MCF 10A (cell line): ENCODE measurements at regions not wholly inside any gene's neighbourhood (a gene's known extent, or its start where the extent isn't known, plus 50 kb on each side); places are given as distances from the start of the nearest gene placed in this dataset.
A peak's percentile ranks its signal among the peaks of the same experiment; 100 is the strongest.

ENCODE experiments used
- BruUV-seq: library from RNA; stranded (reverse); fragments of 400-500 nt; replicated peaks from 2 replicates; lab custom pipeline; 2021; lab: Mats Ljungman, UMichigan
- CTCF ChIA-PET: fragments of 300-600 bp; sonication (Branson Sonifier 250); formaldehyde crosslinking; extraction: SDS; loops from one replicate; lab custom pipeline; 2021; ENCODE audit warnings: antibody characterized with exemption, inconsistent platforms; lab: Yijun Ruan, JAX
- POLR2A ChIA-PET: fragments of 300-600, 350-650 bp; sonication (Branson Sonifier 250); formaldehyde crosslinking; extraction: SDS; loops from one replicate; lab custom pipeline; 2020; ENCODE audit warnings: antibody characterized with exemption, inconsistent platforms; lab: Yijun Ruan, JAX
- DNase-seq: peaks from one replicate; pipeline ENCODE4 v3.0.0-alpha.2; 2018; ENCODE audit not compliant: unreplicated experiment
- H3K27ac Mint-ChIP-seq: one replicate; pipeline ENCODE4 v1.8.0; 2022; ENCODE audit warnings: mild to moderate bottlenecking, low read depth, mixed read lengths; ENCODE audit not compliant: unreplicated experiment
- H3K27me3 Mint-ChIP-seq: one replicate; pipeline ENCODE4 v1.8.0; 2022; ENCODE audit warnings: mixed read lengths; ENCODE audit not compliant: insufficient read depth, unreplicated experiment
- H3K36me3 Mint-ChIP-seq: one replicate; pipeline ENCODE4 v1.8.0; 2022; ENCODE audit warnings: mild to moderate bottlenecking, moderate library complexity, mixed read lengths; ENCODE audit not compliant: insufficient read depth, unreplicated experiment
- H3K4me1 Mint-ChIP-seq: one replicate; pipeline ENCODE4 v1.8.0; 2022; ENCODE audit warnings: mixed read lengths; ENCODE audit not compliant: insufficient read depth, unreplicated experiment
- H3K4me3 Mint-ChIP-seq: one replicate; pipeline ENCODE4 v1.8.0; 2022; ENCODE audit warnings: mild to moderate bottlenecking, moderate library complexity, mixed read lengths; ENCODE audit not compliant: unreplicated experiment
- H3K9me3 Mint-ChIP-seq: one replicate; pipeline ENCODE4 v1.8.0; 2022; ENCODE audit warnings: mixed read lengths; ENCODE audit not compliant: unreplicated experiment
- intact Hi-C: fragments of 100-400 bp; cut with micrococcal nuclease; formaldehyde crosslinking; loops from 2 replicates; pipeline ENCODE4 v1.14.1; 2022
- TF ChIP-seq, protein P1 (sequence below): fragments of 200-600 bp; IDR thresholded peaks from one replicate; pipeline ENCODE4 v1.8.0; 2022; ENCODE audit warnings: antibody characterized with exemption, mild to moderate bottlenecking; ENCODE audit not compliant: unreplicated experiment

DNA sequence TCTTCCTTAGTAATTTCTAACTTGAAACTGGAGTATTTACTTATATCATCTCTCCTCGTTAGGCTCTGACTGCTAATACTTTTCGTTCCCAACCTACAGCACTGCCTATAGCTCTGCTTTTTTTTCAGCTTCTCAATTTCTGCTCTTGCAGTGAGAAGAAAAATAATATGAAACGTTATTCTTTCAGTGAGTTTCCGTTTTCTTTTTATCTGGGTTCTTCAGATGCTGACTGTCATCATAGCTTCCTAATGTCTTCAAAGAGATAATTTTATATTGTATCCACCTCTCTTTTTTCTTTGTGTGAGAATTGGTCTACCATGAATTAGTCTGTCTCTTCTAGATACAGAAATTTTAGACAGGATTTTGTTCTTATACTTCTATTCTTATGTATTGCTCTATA, 454.9 kb downstream of the LMO7 start:
- H3K9me3 Mint-ChIP-seq = peaks cover 10% of the 10 kb centered on the region
- no TSS peak for BruUV-seq
- no peaks in the 10 kb centered on the region for H3K27me3 Mint-ChIP-seq
- no peak overlapping the region for H3K4me3 Mint-ChIP-seq
- no peaks in the 10 kb centered on the region for H3K36me3 Mint-ChIP-seq
- intact Hi-C loops = no loop called here
- H3K4me1 Mint-ChIP-seq = no peaks in the 10 kb centered on the region
- CTCF ChIA-PET = interaction anchor here (0.6 kb wide), 1 partner anchor 890 kb away, joined by 3 read pairs; no protein-coding TSS in a partner anchor
- POLR2A ChIA-PET = no interaction called here
- TF ChIP-seq, protein P1, sequence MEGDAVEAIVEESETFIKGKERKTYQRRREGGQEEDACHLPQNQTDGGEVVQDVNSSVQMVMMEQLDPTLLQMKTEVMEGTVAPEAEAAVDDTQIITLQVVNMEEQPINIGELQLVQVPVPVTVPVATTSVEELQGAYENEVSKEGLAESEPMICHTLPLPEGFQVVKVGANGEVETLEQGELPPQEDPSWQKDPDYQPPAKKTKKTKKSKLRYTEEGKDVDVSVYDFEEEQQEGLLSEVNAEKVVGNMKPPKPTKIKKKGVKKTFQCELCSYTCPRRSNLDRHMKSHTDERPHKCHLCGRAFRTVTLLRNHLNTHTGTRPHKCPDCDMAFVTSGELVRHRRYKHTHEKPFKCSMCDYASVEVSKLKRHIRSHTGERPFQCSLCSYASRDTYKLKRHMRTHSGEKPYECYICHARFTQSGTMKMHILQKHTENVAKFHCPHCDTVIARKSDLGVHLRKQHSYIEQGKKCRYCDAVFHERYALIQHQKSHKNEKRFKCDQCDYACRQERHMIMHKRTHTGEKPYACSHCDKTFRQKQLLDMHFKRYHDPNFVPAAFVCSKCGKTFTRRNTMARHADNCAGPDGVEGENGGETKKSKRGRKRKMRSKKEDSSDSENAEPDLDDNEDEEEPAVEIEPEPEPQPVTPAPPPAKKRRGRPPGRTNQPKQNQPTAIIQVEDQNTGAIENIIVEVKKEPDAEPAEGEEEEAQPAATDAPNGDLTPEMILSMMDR = no peak
- H3K27ac Mint-ChIP-seq = no peak overlapping the region
- no peak for DNase-seq

DNA sequence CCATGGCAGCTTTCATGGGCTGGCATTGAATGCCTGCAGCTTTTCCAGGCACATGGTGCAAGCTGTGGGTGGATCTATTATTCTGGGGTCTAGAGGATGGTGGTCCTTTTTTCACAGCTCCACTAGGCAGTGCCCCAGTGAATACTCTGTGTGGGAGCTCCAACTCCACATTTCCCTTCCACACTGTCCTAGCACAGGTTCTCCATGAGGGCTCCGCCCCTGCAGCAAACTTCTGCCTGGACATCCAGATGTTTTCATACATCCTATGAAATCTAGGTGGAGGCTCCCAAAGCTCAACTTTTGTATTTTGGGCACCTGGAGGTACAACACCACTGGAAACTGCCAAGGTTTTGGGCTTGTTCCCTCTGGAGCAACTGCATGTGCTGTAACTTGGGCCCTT, 450.6 kb downstream of the LMO7 start:
- Mint-ChIP-seq H3K36me3 (no peaks in the 10 kb centered on the region), H3K4me1 (no peaks in the 10 kb centered on the region), H3K9me3 (peaks cover 10% of the 10 kb centered on the region), H3K4me3 (no peak overlapping the region), H3K27ac (no peak overlapping the region), H3K27me3 (no peaks in the 10 kb centered on the region)
- POLR2A ChIA-PET = no interaction called here
- BruUV-seq = no TSS peak
- CTCF ChIA-PET = interaction anchor here (0.6 kb wide), 1 partner anchor 202 kb away, joined by 3 read pairs; no protein-coding TSS in a partner anchor
- TF ChIP-seq, protein P1 = no peak
- intact Hi-C loops = no loop called here
- no peak for DNase-seq

DNA sequence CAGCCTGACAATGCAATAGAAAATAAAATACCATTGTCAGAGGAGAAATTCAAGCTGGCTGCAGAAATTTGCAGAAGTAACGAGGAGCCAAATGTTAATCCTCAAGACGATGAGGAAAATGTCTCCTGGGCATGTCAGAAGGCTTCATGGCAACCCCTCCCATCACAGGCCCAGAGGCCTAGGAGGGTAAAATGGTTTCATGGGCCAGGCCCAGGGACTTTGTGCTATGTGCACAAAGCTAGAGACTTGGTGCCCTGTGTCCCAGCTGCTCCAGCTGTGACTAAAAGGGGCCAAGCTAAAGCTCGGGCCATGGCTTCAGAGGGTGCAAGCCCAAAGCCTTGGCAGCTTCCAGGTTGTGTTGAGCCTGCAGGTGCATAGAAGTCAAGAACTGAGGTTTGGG, 431.7 kb downstream of the LMO7 start:
- H3K27me3 Mint-ChIP-seq = no peaks in the 10 kb centered on the region
- intact Hi-C loops = no loop called here
- H3K9me3 Mint-ChIP-seq = peaks cover 26% of the 10 kb centered on the region
- H3K4me1 Mint-ChIP-seq = no peaks in the 10 kb centered on the region
- H3K4me3 Mint-ChIP-seq = no peak overlapping the region
- ChIA-PET POLR2A (interaction anchor here (0.6 kb wide), 1 partner anchor 811 kb away, joined by 3 read pairs; no protein-coding TSS in a partner anchor), CTCF (interaction anchor here (1.0 to 1.6 kb wide), 2 partner anchors 11 to 51 kb away, joined by 3 read pairs; no protein-coding TSS in a partner anchor)
- BruUV-seq = no TSS peak
- H3K27ac Mint-ChIP-seq = no peak overlapping the region
- TF ChIP-seq, protein P1 = no peak
- DNase-seq = no peak
- H3K36me3 Mint-ChIP-seq = no peaks in the 10 kb centered on the region

DNA sequence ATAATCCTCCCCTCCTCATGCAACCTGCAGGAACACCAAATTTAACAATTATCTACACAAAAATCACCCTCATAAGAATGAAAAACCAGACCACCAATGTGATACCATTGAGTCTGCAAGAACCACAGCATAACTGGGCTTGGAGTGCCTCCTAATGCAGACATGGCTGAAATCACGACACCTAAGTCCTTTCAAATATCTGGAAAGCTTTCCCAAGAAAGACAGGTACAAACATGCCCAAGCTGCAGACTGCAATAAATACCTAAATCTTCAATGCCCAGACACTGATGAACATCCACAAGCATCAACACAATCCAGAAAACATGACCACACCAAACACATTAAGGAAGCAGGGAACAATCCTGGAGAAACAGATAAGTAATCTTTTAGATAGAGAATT, 417.1 kb downstream of the LMO7 start:
- intact Hi-C loops = no loop called here
- H3K36me3 Mint-ChIP-seq = no peaks in the 10 kb centered on the region
- H3K4me3 Mint-ChIP-seq = no peak overlapping the region
- peaks cover 10% of the 10 kb centered on the region for H3K4me1 Mint-ChIP-seq
- peaks cover 8% of the 10 kb centered on the region for H3K9me3 Mint-ChIP-seq
- H3K27me3 Mint-ChIP-seq = no peaks in the 10 kb centered on the region
- TF ChIP-seq, protein P1 = no peak
- peak; percentile 6 for DNase-seq
- no peak overlapping the region for H3K27ac Mint-ChIP-seq
- CTCF ChIA-PET = interaction anchor here (0.5 to 1.0 kb wide), 5 partner anchors 86 to 836 kb away, joined by 3 to 4 read pairs (median 3); no protein-coding TSS in a partner anchor
- POLR2A ChIA-PET = interaction anchor here (0.8 to 1.0 kb wide), 2 partner anchors 18 to 183 kb away, joined by 3 to 4 read pairs; no protein-coding TSS in a partner anchor
- BruUV-seq = no TSS peak
